ENCODE measurements at regions not wholly inside any gene's neighbourhood (a gene's known extent, or its start where the extent isn't known, plus 50 kb on each side); places are given as distances from the start of the nearest gene placed in this dataset.

DNA sequence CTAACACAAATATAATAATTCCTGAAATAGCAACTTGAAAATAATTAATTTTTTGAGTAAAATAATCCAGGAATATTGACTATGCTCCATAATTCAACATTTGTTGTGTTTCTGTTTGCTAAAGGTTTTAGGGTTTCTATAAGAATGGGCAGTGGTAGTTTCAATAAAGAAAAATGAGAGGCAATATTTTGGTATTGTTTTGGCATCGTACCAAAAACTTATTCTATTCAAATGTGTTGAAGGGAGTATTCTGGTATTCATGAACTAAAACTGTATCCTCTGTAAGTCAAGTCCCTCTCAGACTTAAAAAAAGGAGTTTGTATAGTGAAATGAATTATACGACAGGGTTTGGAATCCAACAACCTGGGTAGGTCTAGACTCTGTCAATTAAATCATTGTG is 1245.6 kb upstream of the CELF4 start:
- TF ChIP-seq CTCF (IDR thresholded peaks at IDR 0.05; ENCODE audit: insufficient read depth, low read length, poor library complexity, severe bottlenecking) (no peak), EZH2phosphoT487 (conservative IDR thresholded peaks at IDR 0.05; ENCODE audit: low read length) (no peak)

Data from SU-DHL-6 (cell line).